ENCODE measurements at regions not wholly inside any gene's neighbourhood (a gene's known extent, or its start where the extent isn't known, plus 50 kb on each side); places are given as distances from the start of the nearest gene placed in this dataset.

DNA sequence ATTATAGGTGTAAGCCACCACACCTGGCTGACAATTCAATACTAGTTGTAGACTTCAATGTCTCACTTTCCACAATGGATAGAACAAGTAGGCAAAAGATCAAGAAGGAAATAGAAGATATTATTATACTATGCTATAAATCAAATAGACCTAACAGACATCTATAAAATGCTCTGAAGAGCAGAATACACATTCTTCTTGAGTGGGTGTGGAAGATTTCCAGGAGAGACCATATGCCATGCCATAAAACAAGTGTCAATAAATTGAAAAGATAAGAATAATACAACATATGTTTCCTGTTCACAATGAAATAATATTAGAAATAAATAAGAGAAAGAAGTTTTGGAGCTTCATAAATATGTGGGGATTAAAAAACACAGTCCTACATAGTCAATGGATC lies 179.3 kb upstream of the AMOT start:
- peaks cover 0 to 10% of the 10 kb centered on the region in 2 donors for H3K27me3 Mint-ChIP-seq
- POLR2A ChIA-PET: no interaction called here
- ATAC-seq (replicated peaks in 1 of 4): no peak
- H3K9me3 Mint-ChIP-seq: no peaks in the 10 kb centered on the region
- H3K27me3 ChIP-seq (replicated peaks in 1 of 2; ENCODE audit: control insufficient read depth in 2 of 2, extremely low read depth in 1 of 2, insufficient read depth in 2 of 2, low read length in 1 of 2): no peaks in the 10 kb centered on the region
- no peaks in the 10 kb centered on the region for H3K9me3 ChIP-seq
- CTCF ChIA-PET: no interaction called here
- no peaks in the 10 kb centered on the region for H3K4me1 ChIP-seq (ENCODE audit: control insufficient read depth in 1 of 2, extremely low read depth in 1 of 2, insufficient read depth in 2 of 2, low read length in 2 of 2)
- no peaks in the 10 kb centered on the region for H3K4me1 Mint-ChIP-seq
- H3K36me3 Mint-ChIP-seq: no peaks in the 10 kb centered on the region
- no peak overlapping the region for H3K4me3 ChIP-seq (ENCODE audit: control insufficient read depth in 1 of 2, extremely low read depth in 1 of 2, low read length in 1 of 2)
- H3K36me3 ChIP-seq (ENCODE audit: control insufficient read depth in 2 of 2, extremely low read depth in 1 of 2, insufficient read depth in 1 of 2, low read length in 1 of 2): no peaks in the 10 kb centered on the region
- no peak overlapping the region for H3K4me3 Mint-ChIP-seq
- H3K27ac Mint-ChIP-seq: no peak overlapping the region
- no peak for DNase-seq
- H3K27ac ChIP-seq (ENCODE audit: low read length): no peak overlapping the region

DNA sequence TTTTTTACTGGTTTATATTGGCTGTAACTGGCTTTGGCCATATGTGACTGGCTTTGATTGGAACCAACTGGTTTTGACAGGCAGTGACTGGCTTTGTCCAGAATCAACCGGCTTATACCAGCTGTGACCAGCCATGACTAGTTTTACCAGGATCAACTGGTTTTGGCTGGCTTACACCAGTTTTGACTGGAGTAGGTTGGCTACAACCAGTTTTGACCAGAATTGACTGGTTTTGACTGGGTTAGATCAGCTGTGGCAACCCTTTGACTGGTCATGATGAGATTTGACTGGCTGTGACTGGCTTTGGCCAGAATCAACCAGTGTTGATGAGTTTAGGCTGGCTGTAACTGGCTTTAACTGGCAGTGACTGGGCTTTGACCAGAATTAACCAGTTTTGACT lies 169.2 kb upstream of the AMOT start:
- Histone ChIP-seq H3K4me1 (ENCODE audit: control insufficient read depth in 1 of 2, extremely low read depth in 1 of 2, insufficient read depth in 2 of 2, low read length in 2 of 2) (no peaks in the 10 kb centered on the region), H3K4me3 (ENCODE audit: control insufficient read depth in 1 of 2, extremely low read depth in 1 of 2, low read length in 1 of 2) (no peak overlapping the region), H3K27me3 (replicated peaks in 1 of 2; ENCODE audit: control insufficient read depth in 2 of 2, extremely low read depth in 1 of 2, insufficient read depth in 2 of 2, low read length in 1 of 2) (no peaks in the 10 kb centered on the region), H3K27ac (ENCODE audit: low read length) (no peak overlapping the region), H3K36me3 (ENCODE audit: control insufficient read depth in 2 of 2, extremely low read depth in 1 of 2, insufficient read depth in 1 of 2, low read length in 1 of 2) (no peaks in the 10 kb centered on the region), H3K9me3 (no peaks in the 10 kb centered on the region)
- ChIA-PET POLR2A (no interaction called here), CTCF (no interaction called here)
- H3K4me1 Mint-ChIP-seq: no peaks in the 10 kb centered on the region
- ATAC-seq (replicated peaks in 1 of 4): no peak
- no peaks in the 10 kb centered on the region for H3K9me3 Mint-ChIP-seq
- no CpG with 5 or more reads among the region's 1 CpG for WGBS (ENCODE audit: insufficient coverage)
- H3K27ac Mint-ChIP-seq: no peak overlapping the region
- H3K4me3 Mint-ChIP-seq: no peak overlapping the region
- no peak for DNase-seq
- H3K27me3 Mint-ChIP-seq: peaks cover 0 to 4% of the 10 kb centered on the region in 2 donors
- no peaks in the 10 kb centered on the region for H3K36me3 Mint-ChIP-seq

DNA sequence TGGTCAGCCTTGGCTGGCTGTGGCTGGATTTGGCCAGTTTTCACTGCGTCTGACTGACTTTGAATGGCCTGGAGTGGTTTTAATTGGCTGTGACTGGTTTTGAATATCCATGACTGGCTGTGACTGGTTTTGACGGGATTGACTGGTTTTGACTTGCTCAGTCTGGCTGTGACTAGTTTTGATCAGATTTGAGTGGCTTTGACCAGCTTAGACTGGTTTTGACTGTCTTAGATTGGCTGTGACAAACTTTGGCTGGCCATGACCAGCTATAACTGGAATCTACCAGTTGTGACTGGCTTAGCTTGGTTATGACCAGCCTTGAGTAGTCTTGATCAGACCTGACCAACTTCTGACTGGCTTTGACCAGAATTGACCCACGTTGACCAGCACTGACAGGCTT lies 168.4 kb upstream of the AMOT start:
- ATAC-seq (replicated peaks in 1 of 4) (no peak), DNase-seq (no peak)
- ChIA-PET POLR2A (no interaction called here), CTCF (no interaction called here)
- Histone ChIP-seq H3K36me3 (ENCODE audit: control insufficient read depth in 2 of 2, extremely low read depth in 1 of 2, insufficient read depth in 1 of 2, low read length in 1 of 2) (no peaks in the 10 kb centered on the region), H3K4me1 (ENCODE audit: control insufficient read depth in 1 of 2, extremely low read depth in 1 of 2, insufficient read depth in 2 of 2, low read length in 2 of 2) (no peaks in the 10 kb centered on the region), H3K9me3 (no peaks in the 10 kb centered on the region), H3K27ac (ENCODE audit: low read length) (no peak overlapping the region), H3K4me3 (ENCODE audit: control insufficient read depth in 1 of 2, extremely low read depth in 1 of 2, low read length in 1 of 2) (no peak overlapping the region), H3K27me3 (replicated peaks in 1 of 2; ENCODE audit: control insufficient read depth in 2 of 2, extremely low read depth in 1 of 2, insufficient read depth in 2 of 2, low read length in 1 of 2) (no peaks in the 10 kb centered on the region)
- no peaks in the 10 kb centered on the region for H3K36me3 Mint-ChIP-seq
- no peaks in the 10 kb centered on the region for H3K4me1 Mint-ChIP-seq
- H3K4me3 Mint-ChIP-seq: no peak overlapping the region
- whole genome bisulfite sequencing (ENCODE audit: insufficient coverage): 40% methylated on average over 1 of the region's 3 CpGs
- H3K27me3 Mint-ChIP-seq: peaks cover 0 to 4% of the 10 kb centered on the region in 2 donors
- H3K9me3 Mint-ChIP-seq: no peaks in the 10 kb centered on the region
- H3K27ac Mint-ChIP-seq: no peak overlapping the region

DNA sequence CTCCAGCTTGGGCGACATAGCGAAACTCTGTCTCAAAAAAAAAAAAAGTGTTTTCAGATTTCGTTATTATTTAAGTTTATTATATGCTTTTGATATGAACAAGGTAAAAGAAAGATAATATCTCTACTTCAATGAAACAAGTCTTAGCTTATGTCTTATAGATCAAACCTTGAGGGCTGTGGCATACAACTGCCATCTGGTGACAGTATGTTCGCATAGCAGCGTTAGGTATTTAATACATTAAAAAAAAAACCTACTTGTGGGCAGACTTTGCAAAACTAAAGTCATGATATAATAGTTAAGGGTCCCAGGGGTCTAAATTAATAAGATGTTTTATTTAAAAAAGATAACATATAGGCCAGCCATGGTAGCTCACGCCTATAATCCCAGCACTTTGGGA lies 161.2 kb upstream of the AMOT start:
- peaks cover 0 to 18% of the 10 kb centered on the region in 2 donors for H3K27me3 Mint-ChIP-seq
- no peak for ATAC-seq (replicated peaks in 1 of 4)
- Histone ChIP-seq H3K36me3 (ENCODE audit: control insufficient read depth in 2 of 2, extremely low read depth in 1 of 2, insufficient read depth in 1 of 2, low read length in 1 of 2) (no peaks in the 10 kb centered on the region), H3K9me3 (no peaks in the 10 kb centered on the region), H3K4me1 (ENCODE audit: control insufficient read depth in 1 of 2, extremely low read depth in 1 of 2, insufficient read depth in 2 of 2, low read length in 2 of 2) (no peaks in the 10 kb centered on the region), H3K27me3 (replicated peaks in 1 of 2; ENCODE audit: control insufficient read depth in 2 of 2, extremely low read depth in 1 of 2, insufficient read depth in 2 of 2, low read length in 1 of 2) (no peaks in the 10 kb centered on the region), H3K4me3 (ENCODE audit: control insufficient read depth in 1 of 2, extremely low read depth in 1 of 2, low read length in 1 of 2) (no peak overlapping the region), H3K27ac (ENCODE audit: low read length) (no peak overlapping the region)
- H3K4me3 Mint-ChIP-seq: no peak overlapping the region
- H3K36me3 Mint-ChIP-seq: no peaks in the 10 kb centered on the region
- no peaks in the 10 kb centered on the region for H3K4me1 Mint-ChIP-seq
- no CpG with 5 or more reads among the region's 6 CpGs for WGBS (ENCODE audit: insufficient coverage)
- ChIA-PET POLR2A (no interaction called here), CTCF (no interaction called here)
- no peaks in the 10 kb centered on the region for H3K9me3 Mint-ChIP-seq
- no peak overlapping the region for H3K27ac Mint-ChIP-seq
- DNase-seq: no peak

DNA sequence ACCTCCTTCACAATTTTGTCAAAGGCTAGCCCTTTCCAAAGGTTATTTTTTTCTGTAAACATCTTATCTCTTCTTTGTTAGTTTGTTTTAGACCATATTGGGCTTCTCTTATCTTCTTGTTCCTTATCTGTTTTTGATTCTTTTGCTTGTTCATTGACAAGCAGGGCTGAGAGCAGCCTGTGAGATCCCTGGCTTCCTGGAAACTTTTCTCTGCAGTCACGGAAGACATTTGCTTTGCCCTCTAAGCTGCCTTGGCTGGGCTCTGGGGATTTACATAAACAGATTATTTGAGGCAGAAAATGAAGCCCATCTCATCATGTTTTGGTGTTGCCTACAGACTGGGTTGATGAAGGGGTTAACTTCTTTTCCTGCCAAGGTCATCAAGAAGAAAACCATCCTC lies 157.4 kb upstream of the AMOT start:
- Histone ChIP-seq H3K4me3 (ENCODE audit: control insufficient read depth in 1 of 2, extremely low read depth in 1 of 2, low read length in 1 of 2) (no peak overlapping the region), H3K27me3 (replicated peaks in 1 of 2; ENCODE audit: control insufficient read depth in 2 of 2, extremely low read depth in 1 of 2, insufficient read depth in 2 of 2, low read length in 1 of 2) (no peaks in the 10 kb centered on the region), H3K36me3 (ENCODE audit: control insufficient read depth in 2 of 2, extremely low read depth in 1 of 2, insufficient read depth in 1 of 2, low read length in 1 of 2) (no peaks in the 10 kb centered on the region), H3K27ac (ENCODE audit: low read length) (no peak overlapping the region), H3K4me1 (ENCODE audit: control insufficient read depth in 1 of 2, extremely low read depth in 1 of 2, insufficient read depth in 2 of 2, low read length in 2 of 2) (no peaks in the 10 kb centered on the region), H3K9me3 (no peaks in the 10 kb centered on the region)
- Mint-ChIP-seq H3K9me3 (no peaks in the 10 kb centered on the region), H3K4me3 (no peak overlapping the region), H3K27me3 (peaks cover 0 to 15% of the 10 kb centered on the region in 2 donors), H3K27ac (no peak overlapping the region), H3K4me1 (no peaks in the 10 kb centered on the region), H3K36me3 (no peaks in the 10 kb centered on the region)
- no peak for DNase-seq
- POLR2A ChIA-PET: no interaction called here
- ATAC-seq (replicated peaks in 1 of 4): no peak
- CTCF ChIA-PET: no interaction called here
- no CpG with 5 or more reads among the region's 1 CpG for WGBS (ENCODE audit: insufficient coverage)

DNA sequence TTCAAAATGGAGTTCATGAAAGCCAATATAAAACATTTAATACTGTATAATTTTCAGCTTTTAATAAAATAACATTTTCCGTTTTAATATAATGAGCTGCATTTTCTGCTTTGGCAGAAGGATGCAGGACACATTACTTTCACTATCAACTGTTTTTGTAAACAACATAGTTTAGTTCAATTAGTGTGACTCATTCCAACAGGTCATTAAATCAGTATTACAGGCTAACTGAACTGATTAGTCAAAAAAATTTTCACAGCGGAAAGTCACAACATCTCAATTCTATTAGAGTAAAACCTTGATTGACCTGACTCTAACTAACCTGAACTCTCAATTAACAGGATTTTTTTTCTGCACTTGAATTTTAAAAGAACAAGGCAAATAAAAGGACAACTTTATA lies 151.2 kb upstream of the AMOT start:
- Mint-ChIP-seq H3K27ac (no peak overlapping the region), H3K36me3 (no peaks in the 10 kb centered on the region), H3K4me3 (no peak overlapping the region), H3K9me3 (no peaks in the 10 kb centered on the region), H3K27me3 (peaks cover 0 to 6% of the 10 kb centered on the region in 2 donors), H3K4me1 (no peaks in the 10 kb centered on the region)
- Histone ChIP-seq H3K4me1 (ENCODE audit: control insufficient read depth in 1 of 2, extremely low read depth in 1 of 2, insufficient read depth in 2 of 2, low read length in 2 of 2) (no peaks in the 10 kb centered on the region), H3K4me3 (ENCODE audit: control insufficient read depth in 1 of 2, extremely low read depth in 1 of 2, low read length in 1 of 2) (no peak overlapping the region), H3K27me3 (replicated peaks in 1 of 2; ENCODE audit: control insufficient read depth in 2 of 2, extremely low read depth in 1 of 2, insufficient read depth in 2 of 2, low read length in 1 of 2) (no peaks in the 10 kb centered on the region), H3K9me3 (no peaks in the 10 kb centered on the region), H3K27ac (ENCODE audit: low read length) (no peak overlapping the region), H3K36me3 (ENCODE audit: control insufficient read depth in 2 of 2, extremely low read depth in 1 of 2, insufficient read depth in 1 of 2, low read length in 1 of 2) (no peaks in the 10 kb centered on the region)
- no CpG with 5 or more reads among the region's 2 CpGs for WGBS (ENCODE audit: insufficient coverage)
- ATAC-seq (replicated peaks in 1 of 4) (no peak), DNase-seq (no peak)
- CTCF ChIA-PET: no interaction called here
- POLR2A ChIA-PET: no interaction called here

DNA sequence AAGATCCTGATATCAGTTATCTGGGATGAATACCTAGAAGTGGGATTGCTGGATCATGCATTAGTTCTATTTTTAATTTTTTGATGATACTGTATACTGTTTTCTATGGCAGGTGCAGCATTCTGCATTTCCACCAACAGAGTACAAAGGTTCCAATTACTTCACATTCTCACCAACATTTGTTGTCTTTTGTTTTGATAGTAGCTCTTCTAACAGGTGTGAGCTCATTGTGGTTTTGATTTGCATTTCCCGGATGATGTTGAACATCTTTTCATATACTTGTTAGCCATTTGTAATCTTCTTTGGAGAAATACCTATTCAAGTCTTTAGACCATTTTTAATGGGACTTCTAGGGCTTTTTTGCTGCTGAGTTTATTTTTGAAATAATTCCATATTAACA lies 139.2 kb upstream of the AMOT start:
- no CpG with 5 or more reads among the region's 1 CpG for WGBS (ENCODE audit: insufficient coverage)
- H3K36me3 ChIP-seq (ENCODE audit: control insufficient read depth in 2 of 2, extremely low read depth in 1 of 2, insufficient read depth in 1 of 2, low read length in 1 of 2): no peaks in the 10 kb centered on the region
- no peaks in the 10 kb centered on the region for H3K4me1 ChIP-seq (ENCODE audit: control insufficient read depth in 1 of 2, extremely low read depth in 1 of 2, insufficient read depth in 2 of 2, low read length in 2 of 2)
- no peaks in the 10 kb centered on the region for H3K36me3 Mint-ChIP-seq
- H3K27ac ChIP-seq (ENCODE audit: low read length): no peak overlapping the region
- DNase-seq: no peak
- H3K27me3 ChIP-seq (replicated peaks in 1 of 2; ENCODE audit: control insufficient read depth in 2 of 2, extremely low read depth in 1 of 2, insufficient read depth in 2 of 2, low read length in 1 of 2): no peaks in the 10 kb centered on the region
- CTCF ChIA-PET: no interaction called here
- no peaks in the 10 kb centered on the region for H3K9me3 Mint-ChIP-seq
- no peak for ATAC-seq (replicated peaks in 1 of 4)
- H3K4me3 Mint-ChIP-seq: no peak overlapping the region
- H3K4me1 Mint-ChIP-seq: no peaks in the 10 kb centered on the region
- H3K4me3 ChIP-seq (ENCODE audit: control insufficient read depth in 1 of 2, extremely low read depth in 1 of 2, low read length in 1 of 2): no peak overlapping the region
- POLR2A ChIA-PET: no interaction called here
- H3K27me3 Mint-ChIP-seq: peaks cover 2 to 10% of the 10 kb centered on the region in 2 donors
- no peaks in the 10 kb centered on the region for H3K9me3 ChIP-seq
- H3K27ac Mint-ChIP-seq: no peak overlapping the region
